IMR-90 (cell line): ENCODE measurements at regions not wholly inside any gene's neighbourhood (a gene's known extent, or its start where the extent isn't known, plus 50 kb on each side); places are given as distances from the start of the nearest gene placed in this dataset.

Experiments used
- ATAC-seq: fragments of 200-7000 bp; cut with Tn5 transposase; 2 replicates; pipeline ENCODE4 v1.9.1; 2020; ENCODE audit warnings: low read depth, mild to moderate bottlenecking, moderate library complexity
- BruUV-seq: library from RNA; stranded (reverse); fragments of 400-500 nt; replicated peaks from 2 replicates; lab custom pipeline; 2021; lab: Mats Ljungman, UMichigan
- CTCF ChIA-PET: fragments of 300-600 bp; formaldehyde crosslinking; extraction: SDS; loops from one replicate; lab custom pipeline; 2021; ENCODE audit warnings: antibody characterized with exemption; lab: Yijun Ruan, JAX
- POLR2A ChIA-PET: fragments of 300-600 bp; sonication (Branson Sonifier 250); formaldehyde crosslinking; loops from one replicate; lab custom pipeline; 2022; ENCODE audit warnings: antibody characterized with exemption; ENCODE audit not compliant: unreplicated experiment; lab: Charles Lee
- DNase-seq: peaks from one replicate; pipeline ENCODE4 v3.0.0; 2013
- H2AFZ ChIP-seq: replicated peaks from 2 replicates; pipeline ENCODE3; 2013; ENCODE audit warnings: low read length, mild to moderate bottlenecking; ENCODE audit not compliant: poor library complexity
- H2AK5ac ChIP-seq: 2 replicates; pipeline ENCODE4 v1.6.1; 2013; ENCODE audit warnings: low read depth, low read length, inconsistent platforms
- H2AK9ac ChIP-seq: replicated peaks from 2 replicates; pipeline ENCODE3; 2013; ENCODE audit warnings: mild to moderate bottlenecking, low read depth, low read length, moderate library complexity; ENCODE audit not compliant: poor library complexity
- H2BK120ac ChIP-seq: 2 replicates; pipeline ENCODE4 v1.6.1; 2013; ENCODE audit warnings: low read depth, low read length, inconsistent platforms
- H2BK15ac ChIP-seq: 3 replicates; pipeline ENCODE4 v1.6.1; 2013; ENCODE audit warnings: low read depth, low read length, inconsistent platforms
- H2BK20ac ChIP-seq: 2 replicates; pipeline ENCODE4 v1.6.1; 2013; ENCODE audit warnings: low read depth, mild to moderate bottlenecking, inconsistent platforms, low read length, moderate library complexity
- H2BK5ac ChIP-seq: 2 replicates; pipeline ENCODE4 v1.6.1; 2013; ENCODE audit warnings: mild to moderate bottlenecking, low read depth, low read length, inconsistent platforms; ENCODE audit not compliant: poor library complexity, severe bottlenecking
- H3K14ac ChIP-seq: replicated peaks from 2 replicates; pipeline ENCODE4 v1.6.1; 2013; ENCODE audit warnings: low read depth, low read length, inconsistent platforms
- H3K18ac ChIP-seq: 2 replicates; pipeline ENCODE4 v1.6.1; 2013; ENCODE audit warnings: low read depth, low read length, control low read depth
- H3K23ac ChIP-seq: 2 replicates; pipeline ENCODE4 v1.6.1; 2013; ENCODE audit warnings: low read depth, low read length, inconsistent platforms
- H3K27ac ChIP-seq: 2 replicates; pipeline ENCODE4 v1.5.1; 2013; ENCODE audit warnings: mild to moderate bottlenecking, control low read depth, low read length; ENCODE audit not compliant: insufficient read depth
- H3K27me3 ChIP-seq: 2 replicates; pipeline ENCODE4 v1.6.1; 2013; ENCODE audit warnings: low read length; ENCODE audit not compliant: control insufficient read depth, insufficient read depth
- H3K36me3 ChIP-seq: 2 replicates; pipeline ENCODE4 v1.6.1; 2013; ENCODE audit warnings: low read length, mixed read lengths; ENCODE audit not compliant: control insufficient read depth, insufficient read depth
- H3K4ac ChIP-seq: 2 replicates; pipeline ENCODE4 v1.6.1; 2013; ENCODE audit warnings: low read depth, low read length, inconsistent platforms
- H3K4me1 ChIP-seq: 2 replicates; pipeline ENCODE4 v1.6.1; 2013; ENCODE audit warnings: low read length, mixed read lengths; ENCODE audit not compliant: control insufficient read depth, insufficient read depth
- H3K4me2 ChIP-seq: 2 replicates; pipeline ENCODE4 v1.6.1; 2013; ENCODE audit warnings: low read depth, mild to moderate bottlenecking, control low read depth, low read length, moderate library complexity
- H3K4me3 ChIP-seq: 2 replicates; pipeline ENCODE4 v1.5.1; 2013; ENCODE audit warnings: low read depth, mild to moderate bottlenecking, control low read depth, low read length, moderate library complexity; ENCODE audit not compliant: insufficient read depth
- H3K56ac ChIP-seq: 2 replicates; pipeline ENCODE4 v1.6.1; 2013; ENCODE audit warnings: low read length, inconsistent platforms; ENCODE audit not compliant: insufficient read depth; ENCODE audit errors: extremely low read depth
- H3K79me1 ChIP-seq, 2 experiments: 2 replicates each; pipeline ENCODE4 v1.6.1; 2013; ENCODE audit warnings: low read length in 2 of 2, inconsistent platforms in 1 of 2, low read depth in 1 of 2
- H3K9ac ChIP-seq: 2 replicates; pipeline ENCODE4 v1.6.1; 2013; ENCODE audit warnings: low read depth, low read length, control low read depth
- H3K9me1 ChIP-seq: 2 replicates; pipeline ENCODE4 v1.6.1; 2013; ENCODE audit warnings: low read length, inconsistent platforms; ENCODE audit not compliant: insufficient read depth
- H3K9me3 ChIP-seq: 2 replicates; pipeline ENCODE4 v1.6.1; 2013; ENCODE audit warnings: low read length; ENCODE audit not compliant: control insufficient read depth, insufficient read depth
- H4K20me1 ChIP-seq: 2 replicates; pipeline ENCODE4 v1.6.1; 2013; ENCODE audit warnings: low read length, inconsistent platforms; ENCODE audit not compliant: insufficient read depth
- H4K5ac ChIP-seq: 2 replicates; pipeline ENCODE4 v1.6.1; 2013; ENCODE audit warnings: mild to moderate bottlenecking, low read depth, low read length, control low read depth
- H4K8ac ChIP-seq, 2 experiments: 2 replicates each; pipeline ENCODE4 v1.6.1; 2013; ENCODE audit warnings: low read depth in 2 of 2, low read length in 2 of 2, control low read depth in 1 of 2, inconsistent platforms in 1 of 2
- H4K91ac ChIP-seq: 2 replicates; pipeline ENCODE4 v1.6.1; 2013; ENCODE audit warnings: low read depth, low read length, inconsistent platforms; ENCODE audit not compliant: insufficient read depth
- BHLHE40 ChIP-seq: fragments of 150-350 bp; IDR thresholded peaks from 2 replicates; pipeline ENCODE4 v1.6.1; 2016; ENCODE audit warnings: mild to moderate bottlenecking, low read depth, low read length
- CEBPB ChIP-seq: IDR thresholded peaks from 2 replicates; pipeline ENCODE4 v1.6.1; 2012; ENCODE audit warnings: low read depth, low read length, improper control_type of control experiment
- CHD1 ChIP-seq: IDR thresholded peaks from 2 replicates; pipeline ENCODE4 v1.6.1; 2012; ENCODE audit warnings: low read depth, low read length, improper control_type of control experiment
- CTCF ChIP-seq: conservative IDR thresholded peaks from 2 replicates; pipeline ENCODE4 v1.5.1; 2012; ENCODE audit warnings: mild to moderate bottlenecking, low read depth, low read length, improper control_type of control experiment
- ELK1 ChIP-seq: fragments of 150-350 bp; IDR thresholded peaks from 2 replicates; pipeline ENCODE4 v1.6.1; 2016; ENCODE audit warnings: low read depth, mild to moderate bottlenecking, low read length, moderate library complexity, borderline replicate concordance
- FOS ChIP-seq: fragments of 150-350 bp; IDR thresholded peaks from 2 replicates; pipeline ENCODE4 v1.6.1; 2016; ENCODE audit warnings: low read depth, low read length
- MAFK ChIP-seq: IDR thresholded peaks from 2 replicates; pipeline ENCODE4 v1.6.1; 2012; ENCODE audit warnings: low read depth, low read length, improper control_type of control experiment
- MAZ ChIP-seq: IDR thresholded peaks from 2 replicates; pipeline ENCODE4 v1.6.1; 2012; ENCODE audit warnings: low read depth, mild to moderate bottlenecking, low read length, improper control_type of control experiment, moderate library complexity, borderline replicate concordance
- MXI1 ChIP-seq: IDR thresholded peaks from 2 replicates; pipeline ENCODE4 v1.6.1; 2012; ENCODE audit warnings: low read depth, mild to moderate bottlenecking, low read length, moderate library complexity, borderline replicate concordance
- NFE2L2 ChIP-seq: fragments of 150-350 bp; IDR thresholded peaks from 2 replicates; pipeline ENCODE4 v1.6.1; 2016; ENCODE audit warnings: low read depth, mild to moderate bottlenecking, low read length
- POLR2A ChIP-seq: IDR thresholded peaks from 2 replicates; pipeline ENCODE4 v1.6.1; 2012; ENCODE audit warnings: mild to moderate bottlenecking, low read depth, low read length
- RAD21 ChIP-seq: IDR thresholded peaks from 2 replicates; pipeline ENCODE4 v1.6.1; 2012; ENCODE audit warnings: low read length, improper control_type of control experiment
- RCOR1 ChIP-seq: IDR thresholded peaks from 2 replicates; pipeline ENCODE4 v1.6.1; 2012; ENCODE audit warnings: mild to moderate bottlenecking, low read length, improper control_type of control experiment; ENCODE audit not compliant: insufficient replicate concordance
- RFX5 ChIP-seq: IDR thresholded peaks from 2 replicates; pipeline ENCODE4 v1.8.0; 2012; ENCODE audit warnings: low read depth, mild to moderate bottlenecking, low read length, moderate library complexity
- SMC3 ChIP-seq: fragments of 150-350 bp; IDR thresholded peaks from 2 replicates; pipeline ENCODE4 v1.6.1; 2016; ENCODE audit warnings: low read depth, mild to moderate bottlenecking, antibody characterized with exemption, low read length, moderate library complexity
- USF2 ChIP-seq: fragments of 150-350 bp; IDR thresholded peaks from 2 replicates; pipeline ENCODE4 v1.6.1; 2017; ENCODE audit warnings: mild to moderate bottlenecking, antibody characterized with exemption, low read length, low read depth
- WGBS, 2 experiments: methylation state at CpG; one replicate each; pipeline versions ENCODE4 v1.1.5 to v1.1.7; 2013; ENCODE audit warnings: missing lambda C conversion rate in 2 of 2; ENCODE audit not compliant: insufficient read length in 1 of 2; ENCODE audit errors: extremely low coverage in 2 of 2; 5-methylcytosine and 5-hydroxymethylcytosine counted together
- dilution Hi-C: fragments of 300-500 bp; cut with HindIII; formaldehyde crosslinking; loops from one replicate; pipeline ENCODE4 v1.14.3; 2018; ENCODE audit warnings: low sequenced_read_pairs; ENCODE audit not compliant: unreplicated experiment
- in situ Hi-C: fragments of 300-500 bp; cut with MboI; formaldehyde crosslinking; loops from 3 replicates; pipeline ENCODE4 v1.14.3; 2019; ENCODE audit warnings: low sequenced_read_pairs, inconsistent platforms, mixed read lengths
- intact Hi-C: fragments of 100-400 bp; cut with micrococcal nuclease; formaldehyde crosslinking; loops from 2 replicates; pipeline ENCODE4 v1.10.0; 2022

- H2BK5ac ChIP-seq, result no peak overlapping the region
- no peak overlapping the region for H3K4me2 ChIP-seq
- H3K18ac ChIP-seq, result no peak overlapping the region
- no peaks in the 10 kb centered on the region for H3K9me1 ChIP-seq
- no peak overlapping the region for H3K14ac ChIP-seq
- no peak overlapping the region for H2BK20ac ChIP-seq
- no peaks in the 10 kb centered on the region for H3K36me3 ChIP-seq
- H3K4me3 ChIP-seq, result no peak overlapping the region
- no peak for TF ChIP-seq SMC3
- no peak for TF ChIP-seq CTCF
- TF ChIP-seq MAFK, result no peak
- no peak for TF ChIP-seq NFE2L2
- TF ChIP-seq RFX5, result no peak
- no peak for TF ChIP-seq ELK1
- no peak for TF ChIP-seq POLR2A
- TF ChIP-seq BHLHE40, result no peak
- no peak for TF ChIP-seq RAD21
- no peak for TF ChIP-seq RCOR1
- TF ChIP-seq FOS, result no peak
- no peak for TF ChIP-seq USF2
- no peak for TF ChIP-seq MXI1
- TF ChIP-seq MAZ, result no peak
- no peak for TF ChIP-seq CEBPB
- TF ChIP-seq CHD1, result no peak
- H2AFZ ChIP-seq, result no peak overlapping the region
- 34% methylated on average over 6 of the region's 16 CpGs; no CpG with 5 or more reads in 1 of the 2 experiments for WGBS, 2 experiments
- H3K9ac ChIP-seq, result no peak overlapping the region
- H3K4ac ChIP-seq, result no peak overlapping the region
- no TSS peak for BruUV-seq
- H3K23ac ChIP-seq, result 0 out of 2 replicates have a peak overlapping the region, but pooled peaks have one; percentile 28
- no peak overlapping the region for H2AK9ac ChIP-seq
- H3K27ac ChIP-seq, result no peak overlapping the region
- DNase-seq (no peak), ATAC-seq (no peak)
- H3K27me3 ChIP-seq, result peaks cover 2% of the 10 kb centered on the region; the same call in 1 of the 2 replicates
- H4K20me1 ChIP-seq, result no peaks in the 10 kb centered on the region
- H4K8ac ChIP-seq, result no peak overlapping the region
- dilution Hi-C loops, result no loop called here
- no peak overlapping the region for H4K91ac ChIP-seq
- H3K56ac ChIP-seq, result no peak overlapping the region
- H2BK120ac ChIP-seq, result no peak overlapping the region
- in situ Hi-C loops, result no loop called here
- H4K5ac ChIP-seq, result no peak overlapping the region
- no peaks in the 10 kb centered on the region for H3K79me1 ChIP-seq
- peaks cover 2% of the 10 kb centered on the region for H3K4me1 ChIP-seq
- ChIA-PET POLR2A (no interaction called here), CTCF (interaction anchor here (0.6 kb wide), 1 partner anchor 38 kb away, joined by 3 read pairs; no protein-coding TSS in a partner anchor)
- no peaks in the 10 kb centered on the region for H3K9me3 ChIP-seq
- intact Hi-C loops, result no loop called here
- no peak overlapping the region for H2AK5ac ChIP-seq
- no peak overlapping the region for H2BK15ac ChIP-seq
These were observed 88.6 kb downstream of the ZBTB18 start for GRCh38 chr1:244139655-244140054.
